RWPE1 (cell line): ENCODE measurements at regions not wholly inside any gene's neighbourhood (a gene's known extent, or its start where the extent isn't known, plus 50 kb on each side); places are given as distances from the start of the nearest gene placed in this dataset.

ENCODE experiments used
- CTCF ChIA-PET: fragments of 350-600 bp; sonication (Branson Sonifier 250); formaldehyde crosslinking; extraction: SDS; loops from one replicate; lab custom pipeline; 2021; lab: Yijun Ruan, JAX
- POLR2A ChIA-PET: fragments of 400-600 bp; formaldehyde crosslinking; extraction: SDS; loops from one replicate; lab custom pipeline; 2020; ENCODE audit warnings: antibody characterized with exemption; ENCODE audit not compliant: low non-redundant PET; lab: Yijun Ruan, JAX
- DNase-seq: peaks from one replicate; pipeline ENCODE4 v3.0.0; 2012; ENCODE audit warnings: low spot score
- H3K27ac ChIP-seq: fragments of 450-650 bp; 2 replicates; pipeline ENCODE4 v1.5.1; 2017
- CTCF ChIP-seq: fragments of 450-650 bp; conservative IDR thresholded peaks from 2 replicates; pipeline ENCODE4 v1.5.1; 2017; ENCODE audit warnings: low read depth, mild to moderate bottlenecking

- CTCF ChIA-PET: interaction anchor here (0.6 kb wide), 1 partner anchor 208 kb away, joined by 3 read pairs; no protein-coding TSS in a partner anchor
- no peak for DNase-seq
- no peak for TF ChIP-seq CTCF
- no peak overlapping the region for H3K27ac ChIP-seq
- POLR2A ChIA-PET: no interaction called here
These were observed 91.5 kb downstream of the FAM50B start for GRCh38 chr6:3940703-3941102.

- no peak overlapping the region for H3K27ac ChIP-seq
- DNase-seq: no peak
- POLR2A ChIA-PET: no interaction called here
- TF ChIP-seq CTCF: no peak
- CTCF ChIA-PET: no interaction called here
These were observed 94.2 kb downstream of the FAM50B start for GRCh38 chr6:3943331-3943765.

- no peak for TF ChIP-seq CTCF
- ChIA-PET CTCF (no interaction called here), POLR2A (no interaction called here)
- no peak for DNase-seq
- no peak overlapping the region for H3K27ac ChIP-seq
These were observed 95.1 kb downstream of the FAM50B start for GRCh38 chr6:3944246-3944645.

GRCh38 chr6:3946778-3947177, 97.6 kb downstream of the FAM50B start:
- H3K27ac ChIP-seq: no peak overlapping the region
- TF ChIP-seq CTCF: no peak
- CTCF ChIA-PET: no interaction called here
- POLR2A ChIA-PET: no interaction called here
- DNase-seq: no peak

- CTCF ChIA-PET: no interaction called here
- TF ChIP-seq CTCF: no peak
- POLR2A ChIA-PET: no interaction called here
- H3K27ac ChIP-seq: no peak overlapping the region
- DNase-seq: no peak
These were observed 99.7 kb downstream of the FAM50B start for GRCh38 chr6:3948866-3949265.

- DNase-seq: no peak
- POLR2A ChIA-PET: no interaction called here
- no peak overlapping the region for H3K27ac ChIP-seq
- CTCF ChIA-PET: no interaction called here
- no peak for TF ChIP-seq CTCF
These were observed 100.3 kb downstream of the FAM50B start for GRCh38 chr6:3949521-3949920.
